Mesendoderm (in vitro differentiated cells): ENCODE measurements at regions not wholly inside any gene's neighbourhood (a gene's known extent, or its start where the extent isn't known, plus 50 kb on each side); places are given as distances from the start of the nearest gene placed in this dataset.

ENCODE experiments used
- DNase-seq: peaks from one replicate; pipeline ENCODE4 v3.0.0; 2013
- H2AK5ac ChIP-seq: 2 replicates; pipeline ENCODE4 v1.6.1; 2013; ENCODE audit warnings: low read length, inconsistent platforms
- H2BK120ac ChIP-seq: 2 replicates; pipeline ENCODE4 v1.6.1; 2013; ENCODE audit warnings: low read depth, mild to moderate bottlenecking, low read length, moderate library complexity, mixed read lengths
- H2BK15ac ChIP-seq: replicated peaks from 2 replicates; pipeline ENCODE4 v1.6.1; 2013; ENCODE audit warnings: low read depth, mild to moderate bottlenecking, moderate library complexity
- H2BK5ac ChIP-seq: 2 replicates; pipeline ENCODE4 v1.6.1; 2013; ENCODE audit warnings: low read length, inconsistent platforms
- H3K18ac ChIP-seq: 2 replicates; pipeline ENCODE4 v1.6.1; 2013; ENCODE audit warnings: mild to moderate bottlenecking, low read length, mixed read lengths
- H3K23ac ChIP-seq: one replicate; pipeline ENCODE4 v1.6.1; 2013; ENCODE audit warnings: low read length
- H3K27ac ChIP-seq: 2 replicates; pipeline ENCODE4 v1.5.1; 2013; ENCODE audit warnings: low read depth, mild to moderate bottlenecking, inconsistent platforms, low read length, moderate library complexity
- H3K27me3 ChIP-seq: 2 replicates; pipeline ENCODE4 v1.6.1; 2013; ENCODE audit warnings: low read length, control low read depth, mild to moderate bottlenecking, inconsistent platforms; ENCODE audit not compliant: insufficient read depth, poor library complexity
- H3K36me3 ChIP-seq: 2 replicates; pipeline ENCODE4 v1.6.1; 2013; ENCODE audit warnings: low read length, inconsistent platforms; ENCODE audit not compliant: control insufficient read depth, insufficient read depth
- H3K4ac ChIP-seq: one replicate; pipeline ENCODE4 v1.6.1; 2013; ENCODE audit warnings: low read depth, mild to moderate bottlenecking, low read length, moderate library complexity
- H3K4me1 ChIP-seq: 2 replicates; pipeline ENCODE4 v1.6.1; 2013; ENCODE audit warnings: low read depth, low read length, inconsistent platforms; ENCODE audit not compliant: control insufficient read depth
- H3K4me2 ChIP-seq: 2 replicates; pipeline ENCODE4 v1.6.1; 2013; ENCODE audit warnings: low read length
- H3K4me3 ChIP-seq: 2 replicates; pipeline ENCODE4 v1.5.1; 2013; ENCODE audit warnings: mild to moderate bottlenecking, low read length
- H3K56ac ChIP-seq: one replicate; pipeline ENCODE4 v1.6.1; 2013; ENCODE audit warnings: low read length
- H3K79me1 ChIP-seq: 2 replicates; pipeline ENCODE4 v1.6.1; 2013; ENCODE audit warnings: low read length, inconsistent platforms
- H3K79me2 ChIP-seq: 2 replicates; pipeline ENCODE4 v1.6.1; 2013; ENCODE audit warnings: mild to moderate bottlenecking, low read length; ENCODE audit not compliant: control insufficient read depth, insufficient read depth
- H3K9ac ChIP-seq: 2 replicates; pipeline ENCODE4 v1.6.1; 2013; ENCODE audit warnings: low read length, inconsistent platforms
- H4K5ac ChIP-seq: one replicate; pipeline ENCODE4 v1.6.1; 2013; ENCODE audit warnings: low read length
- H4K8ac ChIP-seq: one replicate; pipeline ENCODE4 v1.6.1; 2013; ENCODE audit warnings: low read depth, mild to moderate bottlenecking, control low read depth, low read length, moderate library complexity
- WGBS: extraction: QIAGEN DNeasy Blood & Tissue Kit; methylation state at CpG from one replicate; pipeline ENCODE4 v1.1.7; 2013; ENCODE audit warnings: low lambda C conversion rate, missing lambda C conversion rate; ENCODE audit not compliant: insufficient coverage; ENCODE audit errors: extremely low coverage; 5-methylcytosine and 5-hydroxymethylcytosine counted together

DNA sequence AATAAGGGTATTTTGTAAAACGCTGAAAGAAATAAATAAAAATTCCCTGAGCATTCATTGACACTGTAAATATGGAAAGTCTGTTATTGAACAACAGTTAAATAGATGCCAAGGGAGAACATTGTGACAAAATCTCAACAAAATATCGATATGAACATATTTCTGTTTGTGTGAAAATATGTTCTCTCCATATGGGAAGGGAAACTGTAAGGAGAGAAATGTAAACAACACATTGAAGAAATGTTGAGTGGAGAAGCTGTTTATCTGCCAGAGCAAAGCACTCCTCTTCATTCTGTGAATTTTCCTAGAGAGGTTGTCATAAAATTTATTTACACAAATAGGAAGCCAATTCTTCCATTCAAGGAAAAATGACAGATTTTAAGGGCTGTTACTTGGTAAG, 57.1 kb upstream of the EOMES start:
- Histone ChIP-seq H3K4me3 (no peak overlapping the region), H3K36me3 (no peaks in the 10 kb centered on the region), H2BK120ac (no peak overlapping the region), H3K23ac (no peak overlapping the region), H3K27ac (no peak overlapping the region), H4K8ac (no peak overlapping the region), H4K5ac (no peak overlapping the region), H3K79me2 (no peaks in the 10 kb centered on the region), H3K9ac (no peak overlapping the region), H3K18ac (no peak overlapping the region), H2AK5ac (no peak overlapping the region), H3K4me1 (no peaks in the 10 kb centered on the region), H3K27me3 (no peaks in the 10 kb centered on the region), H3K4ac (no peak overlapping the region), H3K56ac (no peak overlapping the region), H3K79me1 (no peaks in the 10 kb centered on the region), H2BK15ac (no peak overlapping the region), H3K4me2 (no peak overlapping the region), H2BK5ac (no peak overlapping the region)
- no peak for DNase-seq
- WGBS: no CpG with 5 or more reads among the region's 2 CpGs

DNA sequence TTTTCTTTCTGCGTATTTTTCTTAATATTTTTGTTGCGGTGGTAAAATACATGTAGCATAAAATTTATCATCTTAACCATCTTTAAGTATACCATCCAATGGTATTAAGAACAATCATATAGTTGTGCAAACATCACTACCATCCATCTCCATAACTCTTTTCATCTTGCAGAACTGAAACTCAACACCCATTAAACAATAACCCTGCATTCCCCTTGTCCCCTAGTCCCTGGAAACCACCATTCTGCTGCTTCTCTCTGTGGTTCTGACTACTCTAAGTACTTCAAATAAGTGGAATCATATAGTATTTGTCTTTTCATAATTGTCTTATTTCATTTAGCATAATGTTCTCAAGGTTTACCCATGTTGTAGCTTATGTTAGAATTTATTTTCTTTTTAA, 67.3 kb upstream of the EOMES start:
- Histone ChIP-seq H3K79me2 (no peaks in the 10 kb centered on the region), H3K23ac (no peak overlapping the region), H3K4me2 (no peak overlapping the region), H2BK15ac (no peak overlapping the region), H3K36me3 (no peaks in the 10 kb centered on the region), H3K79me1 (no peaks in the 10 kb centered on the region), H3K27me3 (no peaks in the 10 kb centered on the region), H2BK120ac (no peak overlapping the region), H2AK5ac (no peak overlapping the region), H3K4me3 (no peak overlapping the region), H3K4me1 (no peaks in the 10 kb centered on the region), H3K27ac (no peak overlapping the region), H4K5ac (no peak overlapping the region), H2BK5ac (no peak overlapping the region), H3K9ac (no peak overlapping the region), H3K56ac (no peak overlapping the region), H3K18ac (no peak overlapping the region), H3K4ac (no peak overlapping the region), H4K8ac (no peak overlapping the region)
- no peak for DNase-seq
- WGBS: no CpG with 5 or more reads among the region's 2 CpGs

DNA sequence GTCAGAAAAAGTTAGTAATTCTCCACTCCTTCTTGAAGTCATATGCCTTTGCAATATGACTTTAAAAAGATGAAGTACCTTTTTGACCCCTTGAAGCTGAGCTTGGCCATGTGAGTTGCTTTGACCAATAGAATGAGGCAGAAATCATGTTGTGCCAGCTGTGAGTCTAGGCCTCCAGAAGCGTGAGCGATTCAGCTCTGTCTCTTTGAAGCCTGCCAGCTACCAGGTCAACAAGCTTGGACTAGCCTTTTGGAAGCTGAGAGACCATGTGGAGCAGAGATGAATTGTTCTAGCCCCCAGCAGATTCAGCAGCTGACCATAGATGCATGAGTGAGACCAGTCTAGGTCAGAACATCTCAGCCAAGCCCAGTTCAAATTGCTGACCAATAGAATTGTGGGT, 69.8 kb upstream of the EOMES start:
- no peak overlapping the region for H3K9ac ChIP-seq
- H3K27me3 ChIP-seq: no peaks in the 10 kb centered on the region
- no peak overlapping the region for H2BK120ac ChIP-seq
- no peak overlapping the region for H3K56ac ChIP-seq
- no peaks in the 10 kb centered on the region for H3K36me3 ChIP-seq
- H3K4me2 ChIP-seq: no peak overlapping the region
- H4K5ac ChIP-seq: no peak overlapping the region
- no peak overlapping the region for H3K18ac ChIP-seq
- H3K79me1 ChIP-seq: no peaks in the 10 kb centered on the region
- no peaks in the 10 kb centered on the region for H3K4me1 ChIP-seq
- H3K4me3 ChIP-seq: no peak overlapping the region
- H2BK5ac ChIP-seq: no peak overlapping the region
- no CpG with 5 or more reads among the region's 2 CpGs for WGBS
- no peak overlapping the region for H2BK15ac ChIP-seq
- H3K23ac ChIP-seq: no peak overlapping the region
- no peak overlapping the region for H2AK5ac ChIP-seq
- H3K79me2 ChIP-seq: no peaks in the 10 kb centered on the region
- DNase-seq: no peak
- H3K4ac ChIP-seq: no peak overlapping the region
- H4K8ac ChIP-seq: no peak overlapping the region
- no peak overlapping the region for H3K27ac ChIP-seq

DNA sequence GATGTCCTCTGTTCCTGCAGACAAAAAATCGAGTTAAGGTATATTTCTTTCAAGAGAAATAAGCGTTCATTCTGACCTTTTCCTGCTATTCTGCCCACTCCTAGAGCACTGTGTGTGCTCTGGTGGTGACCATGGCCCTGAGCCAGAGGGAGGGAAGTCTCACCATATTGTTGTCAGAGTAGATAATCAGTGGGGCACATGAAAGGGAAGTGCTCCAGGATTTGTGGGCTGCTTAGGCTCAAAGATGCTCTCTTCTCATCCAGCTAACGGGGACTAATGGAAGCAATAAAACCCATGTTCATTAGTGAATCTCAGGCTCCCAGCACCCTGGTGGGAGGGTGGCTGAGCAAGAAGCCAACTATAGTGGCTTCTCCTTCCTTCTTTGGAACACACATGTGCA, 70.7 kb upstream of the EOMES start:
- no peak overlapping the region for H4K8ac ChIP-seq
- no peak overlapping the region for H2BK120ac ChIP-seq
- no peaks in the 10 kb centered on the region for H3K27me3 ChIP-seq
- H2BK5ac ChIP-seq: no peak overlapping the region
- H3K79me1 ChIP-seq: no peaks in the 10 kb centered on the region
- WGBS: no CpG with 5 or more reads among the region's 3 CpGs
- no peak overlapping the region for H4K5ac ChIP-seq
- no peaks in the 10 kb centered on the region for H3K36me3 ChIP-seq
- H3K27ac ChIP-seq: no peak overlapping the region
- H3K4me3 ChIP-seq: no peak overlapping the region
- H3K56ac ChIP-seq: no peak overlapping the region
- H3K4me1 ChIP-seq: no peaks in the 10 kb centered on the region
- H3K79me2 ChIP-seq: no peaks in the 10 kb centered on the region
- no peak overlapping the region for H3K9ac ChIP-seq
- H3K4me2 ChIP-seq: no peak overlapping the region
- H3K23ac ChIP-seq: no peak overlapping the region
- no peak overlapping the region for H2BK15ac ChIP-seq
- no peak for DNase-seq
- no peak overlapping the region for H2AK5ac ChIP-seq
- H3K4ac ChIP-seq: no peak overlapping the region
- H3K18ac ChIP-seq: no peak overlapping the region

DNA sequence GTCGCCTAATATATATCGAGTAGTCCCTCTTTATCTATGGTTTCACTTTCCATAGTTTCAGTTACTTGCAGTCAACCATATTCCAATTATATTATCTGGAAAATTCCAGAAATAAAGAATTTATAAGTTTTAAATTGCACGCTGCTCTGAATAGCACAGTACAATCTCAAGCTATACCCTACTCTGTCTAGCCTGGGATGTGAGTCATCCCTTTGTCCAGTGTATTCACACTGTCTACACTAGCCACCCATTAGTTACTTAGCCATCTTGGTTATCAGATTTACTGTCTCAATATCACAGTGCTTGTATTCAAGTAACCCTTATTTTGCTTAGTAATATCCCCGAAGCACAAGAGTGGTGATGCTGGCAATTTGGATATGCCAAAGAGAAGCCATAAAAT, 72.1 kb upstream of the EOMES start:
- no CpG with 5 or more reads among the region's 4 CpGs for WGBS
- H2BK120ac ChIP-seq: no peak overlapping the region
- no peaks in the 10 kb centered on the region for H3K27me3 ChIP-seq
- H3K23ac ChIP-seq: no peak overlapping the region
- no peak overlapping the region for H4K5ac ChIP-seq
- H3K4me1 ChIP-seq: no peaks in the 10 kb centered on the region
- no peaks in the 10 kb centered on the region for H3K36me3 ChIP-seq
- no peak overlapping the region for H4K8ac ChIP-seq
- no peak overlapping the region for H3K18ac ChIP-seq
- H2BK15ac ChIP-seq: peak overlapping the region; percentile 7
- H3K27ac ChIP-seq: no peak overlapping the region
- H3K79me1 ChIP-seq: no peaks in the 10 kb centered on the region
- no peak overlapping the region for H3K9ac ChIP-seq
- no peak for DNase-seq
- H3K79me2 ChIP-seq: no peaks in the 10 kb centered on the region
- no peak overlapping the region for H3K56ac ChIP-seq
- H2BK5ac ChIP-seq: no peak overlapping the region
- H3K4ac ChIP-seq: no peak overlapping the region
- H2AK5ac ChIP-seq: no peak overlapping the region
- no peak overlapping the region for H3K4me2 ChIP-seq
- no peak overlapping the region for H3K4me3 ChIP-seq

DNA sequence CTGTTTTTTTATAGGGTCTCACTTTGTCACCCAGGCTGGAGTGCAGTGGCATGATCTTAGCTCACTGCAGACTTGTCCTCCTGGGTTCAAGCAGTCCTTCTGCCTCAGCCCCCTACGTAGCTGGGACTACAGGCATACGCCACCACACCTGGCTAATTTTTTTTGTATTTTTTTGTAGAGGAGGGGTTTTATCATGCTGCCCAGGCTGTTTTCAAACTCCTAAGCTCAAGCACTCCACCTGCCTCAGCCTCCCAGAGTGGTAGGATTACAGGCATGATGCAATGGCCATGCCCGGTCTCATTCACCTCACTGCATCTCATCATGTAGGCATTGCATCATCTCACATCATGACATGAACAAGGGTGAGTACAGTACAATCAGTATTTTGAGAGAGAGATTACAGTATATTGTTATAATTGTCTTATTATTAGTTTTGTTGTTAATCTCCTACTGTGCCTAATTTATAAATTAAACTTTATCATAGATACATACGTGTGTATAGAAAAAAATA, 74.3 kb upstream of the EOMES start:
- Histone ChIP-seq H4K5ac (no peak overlapping the region), H3K36me3 (no peaks in the 10 kb centered on the region), H3K27me3 (no peaks in the 10 kb centered on the region), H3K4me3 (no peak overlapping the region), H3K27ac (no peak overlapping the region), H3K79me1 (no peaks in the 10 kb centered on the region), H3K79me2 (no peaks in the 10 kb centered on the region), H3K9ac (no peak overlapping the region), H2BK15ac (no peak overlapping the region), H3K18ac (no peak overlapping the region), H3K56ac (no peak overlapping the region), H3K4me2 (no peak overlapping the region), H2AK5ac (no peak overlapping the region), H2BK5ac (no peak overlapping the region), H4K8ac (no peak overlapping the region), H3K4me1 (peaks cover 2% of the 10 kb centered on the region), H2BK120ac (no peak overlapping the region), H3K4ac (no peak overlapping the region), H3K23ac (no peak overlapping the region)
- no CpG with 5 or more reads among the region's 4 CpGs for WGBS
- no peak for DNase-seq
